Activated CD4-positive, alpha-beta memory T cell treated with anti-CD3 and anti-CD28 coated beads for 36 hours (primary cell): ENCODE measurements at regions not wholly inside any gene's neighbourhood (a gene's known extent, or its start where the extent isn't known, plus 50 kb on each side); places are given as distances from the start of the nearest gene placed in this dataset.
"Not testable (repeated sequence)": the region's sequence is repeated elsewhere in the genome, so short reads cannot be mapped to it uniquely, and the experiment has no call there.

Experiments used
- CTCF ChIA-PET: fragments of 350-600 bp; sonication (Branson Sonifier 250); formaldehyde crosslinking; loops from one replicate; lab custom pipeline; 2021; ENCODE audit warnings: antibody characterized with exemption, inconsistent platforms; lab: Charles Lee
- POLR2A ChIA-PET: fragments of 350-600 bp; sonication (Branson Sonifier 250); formaldehyde crosslinking; loops from one replicate; lab custom pipeline; 2021; ENCODE audit warnings: antibody characterized with exemption; lab: Charles Lee
- DNase-seq: peaks from one replicate; pipeline ENCODE4 v3.0.0-alpha.2; 2020
- H3K27ac Mint-ChIP-seq: one replicate; pipeline ENCODE4 v1.8.0; 2021; ENCODE audit warnings: mixed read lengths
- H3K27me3 Mint-ChIP-seq: one replicate; pipeline ENCODE4 v1.8.0; 2021; ENCODE audit warnings: mixed read lengths
- H3K36me3 Mint-ChIP-seq: one replicate; pipeline ENCODE4 v1.8.0; 2021; ENCODE audit warnings: mixed read lengths
- H3K4me1 Mint-ChIP-seq: one replicate; pipeline ENCODE4 v1.8.0; 2021; ENCODE audit warnings: low read depth, mixed read lengths
- H3K4me3 Mint-ChIP-seq: one replicate; pipeline ENCODE4 v1.8.0; 2021; ENCODE audit warnings: mild to moderate bottlenecking, mixed read lengths
- H3K9me3 Mint-ChIP-seq: one replicate; pipeline ENCODE4 v1.8.0; 2021; ENCODE audit warnings: mixed read lengths
- intact Hi-C: fragments of 100-400 bp; cut with micrococcal nuclease; formaldehyde crosslinking; loops from one replicate; pipeline ENCODE4 v1.15.1; 2023

DNA sequence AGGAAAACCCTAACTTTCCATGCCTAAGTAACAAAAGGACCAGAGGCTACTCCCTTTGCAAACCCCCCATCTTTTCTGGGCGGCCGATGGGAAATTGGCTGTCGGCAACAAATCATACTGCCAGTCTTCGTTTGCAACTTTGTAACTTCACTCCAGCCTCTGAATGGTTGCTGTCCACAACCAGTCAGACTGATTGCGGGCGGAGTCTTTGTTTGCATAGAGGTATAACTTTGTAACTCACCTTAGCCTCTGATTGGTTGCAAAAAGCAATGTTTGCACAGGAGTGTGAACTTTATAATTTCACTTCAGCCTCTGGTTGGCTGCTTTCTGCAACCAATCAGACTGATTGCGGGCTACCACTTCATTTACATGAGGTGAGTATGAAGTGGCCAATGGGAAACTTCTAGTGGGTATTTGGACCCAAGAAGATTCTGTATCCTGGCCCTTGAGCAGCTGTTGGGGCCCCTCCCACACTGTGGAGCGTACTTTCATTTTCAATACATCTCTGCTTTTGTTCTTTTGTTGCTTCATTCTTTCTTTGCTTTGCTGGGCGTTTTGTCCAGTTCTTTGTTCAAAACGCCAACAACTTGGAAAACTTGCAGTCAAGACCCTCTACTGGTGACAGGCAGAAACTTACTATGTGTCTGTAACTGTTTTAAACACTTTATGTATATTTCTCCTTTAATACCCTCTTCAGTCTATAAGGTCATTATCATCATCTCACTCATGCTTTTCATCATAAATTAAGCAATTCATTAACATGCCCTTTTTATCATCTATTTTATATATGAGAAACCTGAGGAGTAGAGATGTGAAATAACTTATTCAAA lies 55.8 kb upstream of the PPP1R12A start:
- H3K27ac Mint-ChIP-seq, CTCF ChIA-PET, DNase-seq, H3K4me1 Mint-ChIP-seq, H3K36me3 Mint-ChIP-seq, H3K27me3 Mint-ChIP-seq, H3K9me3 Mint-ChIP-seq, intact Hi-C loops, H3K4me3 Mint-ChIP-seq: not testable (repeated sequence)
- POLR2A ChIA-PET, result interaction anchor here (0.6 kb wide), 1 partner anchor 98 kb away, joined by 3 read pairs; no protein-coding TSS in a partner anchor

DNA sequence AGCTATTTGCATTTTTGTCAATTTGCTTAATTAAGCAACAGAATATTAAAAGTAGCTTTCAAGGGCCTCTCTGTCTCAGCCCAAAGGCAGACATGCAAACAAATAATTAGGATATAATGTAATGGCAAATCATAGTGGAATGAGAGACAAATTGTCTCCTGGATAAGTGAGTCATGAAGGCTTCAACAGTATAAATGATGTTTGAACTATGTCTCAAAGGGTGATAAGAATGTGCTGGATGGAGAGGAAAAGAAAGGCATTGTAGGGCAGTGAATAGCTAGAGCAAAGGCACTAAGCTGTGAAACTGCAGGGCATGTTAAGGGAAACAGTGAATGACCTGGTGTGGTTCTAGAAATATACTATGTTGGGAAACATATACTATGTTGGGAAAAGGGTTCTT lies 53.5 kb upstream of the PPP1R12A start:
- Mint-ChIP-seq H3K27ac (no peak overlapping the region), H3K4me3 (no peak overlapping the region)
- POLR2A ChIA-PET, result no interaction called here

DNA sequence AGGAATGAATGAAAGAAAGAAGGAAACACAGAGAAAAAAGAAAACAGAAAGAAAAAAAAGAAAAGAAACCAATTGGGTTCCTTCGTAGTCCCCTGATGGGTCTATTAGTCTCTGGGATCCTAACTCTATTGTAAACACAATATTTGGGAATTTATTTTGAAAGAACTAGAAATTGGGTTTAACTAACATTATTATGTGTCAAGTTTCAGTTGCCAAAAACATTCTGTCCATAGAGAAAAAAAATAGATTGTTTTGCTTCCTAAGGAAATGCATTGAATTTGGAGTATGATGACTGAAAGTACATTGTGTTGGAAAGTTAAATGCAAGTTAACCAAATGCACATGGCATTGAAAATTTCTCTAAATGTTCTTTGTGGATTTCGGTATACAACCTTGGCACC lies 52.8 kb upstream of the PPP1R12A start:
- Mint-ChIP-seq H3K9me3 (no peaks in the 10 kb centered on the region), H3K4me1 (peaks cover 3% of the 10 kb centered on the region), H3K36me3 (no peaks in the 10 kb centered on the region), H3K27me3 (peaks cover 7% of the 10 kb centered on the region), H3K4me3 (no peak overlapping the region), H3K27ac (no peak overlapping the region)
- intact Hi-C loops, result no loop called here
- POLR2A ChIA-PET, result no interaction called here
- no peak for DNase-seq
- CTCF ChIA-PET, result no interaction called here

More for the DNA sequence above, 53.5 kb upstream of the PPP1R12A start:
- CTCF ChIA-PET, result no interaction called here
- Mint-ChIP-seq H3K9me3 (no peaks in the 10 kb centered on the region), H3K4me1 (peaks cover 3% of the 10 kb centered on the region), H3K27me3 (peaks cover 7% of the 10 kb centered on the region), H3K36me3 (no peaks in the 10 kb centered on the region)
- no peak for DNase-seq
- intact Hi-C loops, result no loop called here
